Loucy (cell line): ENCODE measurements at regions not wholly inside any gene's neighbourhood (a gene's known extent, or its start where the extent isn't known, plus 50 kb on each side); places are given as distances from the start of the nearest gene placed in this dataset.

Experiments
- EZH2phosphoT487 ChIP-seq: fragments of 200-600 bp; IDR thresholded peaks from 2 replicates; pipeline ENCODE4 v1.6.1; 2018; ENCODE audit warnings: antibody characterized with exemption, mild to moderate bottlenecking, moderate library complexity, borderline replicate concordance
- TF ChIP-seq, protein P1 (sequence below): fragments of 200-600 bp; sonication (generic); conservative IDR thresholded peaks from 2 replicates; pipeline ENCODE4 v1.5.1; 2014; ENCODE audit warnings: mild to moderate bottlenecking, antibody characterized with exemption, low read length

DNA sequence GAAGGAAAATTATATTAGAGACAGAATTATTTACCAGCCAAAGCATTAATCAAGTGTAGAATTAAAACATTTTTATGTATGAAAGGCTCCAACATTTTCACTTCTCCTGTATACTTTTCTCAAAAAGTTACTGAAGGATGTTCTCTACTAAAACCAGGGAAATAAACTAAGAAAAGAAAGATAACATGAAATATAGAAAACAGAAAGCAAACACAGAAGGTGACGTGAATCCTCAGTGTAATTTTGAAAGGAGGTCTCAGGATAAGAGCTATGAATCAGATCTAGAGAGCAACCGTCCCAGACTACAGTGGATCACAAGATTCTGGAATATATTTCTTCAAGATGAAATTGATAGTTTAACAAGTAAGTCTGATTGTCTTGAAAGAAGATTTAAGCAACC is 144.5 kb downstream of the CYSLTR2 start:
- TF ChIP-seq, protein P1, sequence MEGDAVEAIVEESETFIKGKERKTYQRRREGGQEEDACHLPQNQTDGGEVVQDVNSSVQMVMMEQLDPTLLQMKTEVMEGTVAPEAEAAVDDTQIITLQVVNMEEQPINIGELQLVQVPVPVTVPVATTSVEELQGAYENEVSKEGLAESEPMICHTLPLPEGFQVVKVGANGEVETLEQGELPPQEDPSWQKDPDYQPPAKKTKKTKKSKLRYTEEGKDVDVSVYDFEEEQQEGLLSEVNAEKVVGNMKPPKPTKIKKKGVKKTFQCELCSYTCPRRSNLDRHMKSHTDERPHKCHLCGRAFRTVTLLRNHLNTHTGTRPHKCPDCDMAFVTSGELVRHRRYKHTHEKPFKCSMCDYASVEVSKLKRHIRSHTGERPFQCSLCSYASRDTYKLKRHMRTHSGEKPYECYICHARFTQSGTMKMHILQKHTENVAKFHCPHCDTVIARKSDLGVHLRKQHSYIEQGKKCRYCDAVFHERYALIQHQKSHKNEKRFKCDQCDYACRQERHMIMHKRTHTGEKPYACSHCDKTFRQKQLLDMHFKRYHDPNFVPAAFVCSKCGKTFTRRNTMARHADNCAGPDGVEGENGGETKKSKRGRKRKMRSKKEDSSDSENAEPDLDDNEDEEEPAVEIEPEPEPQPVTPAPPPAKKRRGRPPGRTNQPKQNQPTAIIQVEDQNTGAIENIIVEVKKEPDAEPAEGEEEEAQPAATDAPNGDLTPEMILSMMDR, result no peak
- no peak for TF ChIP-seq EZH2phosphoT487
